GM23338 (cell line): ENCODE measurements at regions not wholly inside any gene's neighbourhood (a gene's known extent, or its start where the extent isn't known, plus 50 kb on each side); places are given as distances from the start of the nearest gene placed in this dataset.

Experiments
- ATAC-seq: fragments of 200-7000 bp; cut with Tn5 transposase; 3 replicates; pipeline ENCODE4 v1.9.1; 2020
- DNase-seq: peaks from one replicate; pipeline ENCODE4 v3.0.0-alpha.2; 2015; ENCODE audit warnings: low spot score
- H2AFZ ChIP-seq: fragments of 200-600 bp; sonication (generic); 2 replicates; pipeline ENCODE4 v1.8.0; 2016; ENCODE audit warnings: antibody characterized with exemption, mild to moderate bottlenecking, moderate library complexity
- H3F3A ChIP-seq: fragments of 200-600 bp; sonication (generic); replicated peaks from 2 replicates; pipeline ENCODE4 v1.8.0; 2017; ENCODE audit warnings: antibody characterized with exemption, mixed run types, low read depth
- H3K27ac ChIP-seq: fragments of 200-600 bp; sonication (generic); 2 replicates; pipeline ENCODE4 v1.6.1; 2016; ENCODE audit warnings: low read depth
- H3K27me3 ChIP-seq: fragments of 200-600 bp; sonication (generic); 2 replicates; pipeline ENCODE4 v1.8.0; 2016; ENCODE audit warnings: mild to moderate bottlenecking, mixed run types, moderate library complexity; ENCODE audit not compliant: insufficient read depth
- H3K36me3 ChIP-seq: fragments of 200-600 bp; sonication (generic); 2 replicates; pipeline ENCODE4 v1.8.0; 2016; ENCODE audit warnings: mild to moderate bottlenecking; ENCODE audit not compliant: insufficient read depth
- H3K4me1 ChIP-seq: fragments of 200-600 bp; sonication (generic); 2 replicates; pipeline ENCODE4 v1.8.0; 2016; ENCODE audit warnings: mild to moderate bottlenecking, moderate library complexity; ENCODE audit not compliant: insufficient read depth
- H3K4me2 ChIP-seq: fragments of 200-600 bp; sonication (generic); 2 replicates; pipeline ENCODE4 v1.7.1; 2017; ENCODE audit warnings: mixed run types
- H3K4me3 ChIP-seq: fragments of 200-600 bp; sonication (generic); 2 replicates; pipeline ENCODE4 v1.6.1; 2016; ENCODE audit warnings: mixed run types
- H3K79me2 ChIP-seq: fragments of 200-600 bp; sonication (generic); replicated peaks from 2 replicates; pipeline ENCODE4 v1.8.0; 2017; ENCODE audit warnings: mild to moderate bottlenecking; ENCODE audit not compliant: insufficient read depth
- H3K9me2 ChIP-seq: fragments of 200-600 bp; sonication (generic); 2 replicates; pipeline ENCODE4 v1.8.0; 2017; ENCODE audit not compliant: insufficient read depth
- H4K20me1 ChIP-seq: fragments of 200-600 bp; sonication (generic); replicated peaks from 2 replicates; pipeline ENCODE4 v1.8.0; 2017; ENCODE audit warnings: mild to moderate bottlenecking; ENCODE audit not compliant: insufficient read depth
- H3K27ac Mint-ChIP-seq: 2 replicates; pipeline ENCODE4 v1.8.0; 2020; ENCODE audit warnings: inconsistent platforms, mild to moderate bottlenecking, moderate library complexity, mixed read lengths
- H3K27me3 Mint-ChIP-seq: 3 replicates; pipeline ENCODE4 v1.8.0; 2022; ENCODE audit warnings: low read depth, mild to moderate bottlenecking, moderate library complexity, mixed read lengths, inconsistent platforms; ENCODE audit not compliant: insufficient read depth, poor library complexity
- H3K36me3 Mint-ChIP-seq: 3 replicates; pipeline ENCODE4 v1.8.0; 2021; ENCODE audit warnings: low read depth, mild to moderate bottlenecking, inconsistent platforms, moderate library complexity, mixed read lengths
- H3K4me1 Mint-ChIP-seq: 3 replicates; pipeline ENCODE4 v1.8.0; 2020; ENCODE audit warnings: mild to moderate bottlenecking, inconsistent platforms, mixed read lengths
- H3K4me3 Mint-ChIP-seq: 3 replicates; pipeline ENCODE4 v1.8.0; 2021; ENCODE audit warnings: moderate library complexity, mild to moderate bottlenecking, inconsistent platforms, mixed read lengths
- H3K9me3 Mint-ChIP-seq: 3 replicates; pipeline ENCODE4 v1.8.0; 2020; ENCODE audit warnings: moderate library complexity, mild to moderate bottlenecking, inconsistent platforms, mixed read lengths
- CREB1 ChIP-seq: fragments of 250-450 bp; sonication (Bioruptor Pico); IDR thresholded peaks from 2 replicates; pipeline ENCODE4 v1.5.0; 2020; ENCODE audit warnings: low read depth, mild to moderate bottlenecking, moderate library complexity
- CTCF ChIP-seq, 2 experiments: fragments of 200-600 bp in 1 of 2; sonication (generic) in 1 of 2; conservative IDR thresholded peaks; 2 replicates each; pipeline versions ENCODE4 v1.5.1 to v1.6.1; 2016 to 2017; ENCODE audit warnings: antibody characterized with exemption in 2 of 2, low read depth in 2 of 2, mild to moderate bottlenecking in 2 of 2, moderate library complexity in 1 of 2
- ETS1 ChIP-seq: IDR thresholded peaks from 2 replicates; pipeline ENCODE4 v1.6.1; 2016; ENCODE audit warnings: antibody characterized with exemption
- EZH2 ChIP-seq: fragments of 200-600 bp; sonication (generic); IDR thresholded peaks from one replicate; pipeline ENCODE4 v1.8.0; 2017; ENCODE audit warnings: antibody characterized with exemption, mild to moderate bottlenecking, low read depth; ENCODE audit not compliant: unreplicated experiment
- EZH2phosphoT487 ChIP-seq: fragments of 200-600 bp; sonication (generic); IDR thresholded peaks from one replicate; pipeline ENCODE4 v1.8.1; 2018; ENCODE audit warnings: antibody characterized with exemption; ENCODE audit not compliant: unreplicated experiment
- JUNB ChIP-seq: IDR thresholded peaks from one replicate; pipeline ENCODE4 v1.6.1; 2016; ENCODE audit warnings: antibody characterized with exemption; ENCODE audit not compliant: unreplicated experiment
- NANOG ChIP-seq: IDR thresholded peaks from 2 replicates; pipeline ENCODE4 v1.6.1; 2016; ENCODE audit warnings: antibody characterized with exemption, borderline replicate concordance
- POLR2AphosphoS5 ChIP-seq: IDR thresholded peaks from 2 replicates; pipeline ENCODE4 v1.6.1; 2016; ENCODE audit warnings: antibody characterized with exemption, low read depth
- REST ChIP-seq: IDR thresholded peaks from one replicate; pipeline ENCODE4 v1.6.1; 2018; ENCODE audit warnings: antibody characterized with exemption; ENCODE audit not compliant: unreplicated experiment
- STAT1 ChIP-seq: IDR thresholded peaks from one replicate; pipeline ENCODE4 v1.6.1; 2016; ENCODE audit warnings: antibody characterized with exemption; ENCODE audit not compliant: unreplicated experiment
- ZNF114 ChIP-seq: fragments of 250-450 bp; sonication (Bioruptor Pico); IDR thresholded peaks from 2 replicates; pipeline ENCODE4 v1.5.0; 2020; ENCODE audit warnings: mild to moderate bottlenecking, moderate library complexity
- ZNF331 ChIP-seq: fragments of 250-450 bp; sonication (Bioruptor Pico); IDR thresholded peaks from 2 replicates; pipeline ENCODE4 v1.5.0; 2020; ENCODE audit warnings: low read depth, mild to moderate bottlenecking, moderate library complexity
- ZNF462 ChIP-seq: fragments of 250-450 bp; sonication (Bioruptor Pico); IDR thresholded peaks from 2 replicates; pipeline ENCODE4 v1.5.0; 2020; ENCODE audit warnings: mild to moderate bottlenecking, moderate library complexity

GRCh38 chr5:135221187-135221473 lies 177.9 kb downstream of the MACROH2A1 start:
- H3K27me3 Mint-ChIP-seq, result peaks cover 14% of the 10 kb centered on the region
- TF ChIP-seq STAT1 (no peak), ZNF462 (CRISPR knock-in tag) (no peak), ETS1 (no peak), POLR2AphosphoS5 (no peak), NANOG (no peak), REST (no peak), ZNF331 (no peak), JUNB (no peak), CREB1 (CRISPR knock-in tag) (no peak), EZH2 (no peak), EZH2phosphoT487 (no peak), CTCF (conservative IDR thresholded peaks at IDR 0.05; ENCODE audit: low read depth in 2 of 2) (no peak), ZNF114 (no peak)
- H3K36me3 Mint-ChIP-seq, result no peaks in the 10 kb centered on the region
- no peak for ATAC-seq
- no peak overlapping the region for H3K27ac Mint-ChIP-seq
- H3F3A ChIP-seq, result no peaks in the 10 kb centered on the region
- no peaks in the 10 kb centered on the region for H3K79me2 ChIP-seq
- H3K4me2 ChIP-seq, result no peak overlapping the region
- no peak overlapping the region for H3K4me3 Mint-ChIP-seq
- no peak overlapping the region for H2AFZ ChIP-seq
- H4K20me1 ChIP-seq, result no peaks in the 10 kb centered on the region
- H3K27ac ChIP-seq, result no peak overlapping the region
- no peaks in the 10 kb centered on the region for H3K9me2 ChIP-seq
- no peaks in the 10 kb centered on the region for H3K36me3 ChIP-seq
- DNase-seq, result no peak
- peaks cover 5% of the 10 kb centered on the region for H3K4me1 Mint-ChIP-seq
- H3K4me1 ChIP-seq, result peaks cover 6% of the 10 kb centered on the region; the same call in 1 of the 2 replicates
- no peaks in the 10 kb centered on the region for H3K27me3 ChIP-seq
- H3K9me3 Mint-ChIP-seq, result no peaks in the 10 kb centered on the region
- H3K4me3 ChIP-seq, result no peak overlapping the region
